ENCODE measurements at regions not wholly inside any gene's neighbourhood (a gene's known extent, or its start where the extent isn't known, plus 50 kb on each side); places are given as distances from the start of the nearest gene placed in this dataset.

DNA sequence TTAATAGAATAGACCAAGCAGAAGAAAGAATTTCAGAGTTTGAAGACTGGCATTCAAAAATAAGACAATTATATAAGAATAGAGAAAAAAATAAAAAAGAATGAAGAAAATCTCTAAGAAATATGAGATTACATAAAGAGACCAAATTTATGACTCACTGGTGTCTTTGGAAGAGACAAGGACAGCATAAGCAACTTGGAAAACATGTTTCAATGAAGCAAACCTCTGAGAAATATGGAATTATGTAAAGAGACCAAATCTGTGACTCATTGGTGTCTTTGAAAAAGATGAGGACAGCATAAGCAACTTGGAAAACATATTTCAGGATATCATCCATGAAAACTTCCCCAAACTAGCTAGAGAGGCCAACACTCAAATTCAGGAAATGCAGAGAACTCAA lies 60.4 kb upstream of the LYPLAL1 start:
- intact Hi-C loops (cut with micrococcal nuclease; ENCODE audit: unreplicated experiment), result no loop called here

DNA sequence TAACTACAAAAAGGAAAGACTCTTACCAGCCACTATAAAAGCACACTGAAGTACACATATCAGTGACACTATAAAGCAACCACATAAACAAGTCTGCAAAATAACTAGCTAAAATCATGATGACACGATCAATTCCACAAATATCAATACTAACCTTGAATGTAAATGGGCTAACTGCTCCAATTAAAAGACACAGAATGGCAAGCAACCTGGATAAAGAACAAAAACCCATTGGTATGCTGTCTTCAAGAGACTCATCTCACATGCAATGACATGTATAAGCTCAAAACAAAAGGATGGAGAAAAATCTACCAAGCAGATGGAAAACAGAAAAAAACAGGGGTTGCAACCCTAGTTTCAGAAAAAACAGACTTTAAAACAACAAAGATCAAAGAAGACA lies 59.7 kb upstream of the LYPLAL1 start:
- ATAC-seq (no peak), DNase-seq (ENCODE audit: low spot score) (no peak), FAIRE-seq (no peak)
- intact Hi-C loops (cut with micrococcal nuclease; ENCODE audit: unreplicated experiment), result no loop called here
- no peaks in the 10 kb centered on the region for H3K36me3 ChIP-seq (replicated peaks in 1 of 2; ENCODE audit: control insufficient read depth in 1 of 2, insufficient read depth in 2 of 2, low read length in 2 of 2)
- no peaks in the 10 kb centered on the region for H3K27me3 ChIP-seq (ENCODE audit: control insufficient read depth in 1 of 2, insufficient read depth in 2 of 2, low read length in 2 of 2)
- H3K4me3 ChIP-seq (replicated peaks in 1 of 3; ENCODE audit: insufficient read depth in 1 of 3, low read depth in 2 of 3, low read length in 3 of 3), result no peak overlapping the region
- H3K4me1 ChIP-seq (ENCODE audit: insufficient read depth, low read length), result no peaks in the 10 kb centered on the region
- in situ Hi-C loops (cut with HindIII; ENCODE audit: extremely low pct_ligation_motif_present, low pct_unique_long_range_greater_than_20kb), result no loop called here
- no peak overlapping the region for H3K4me2 ChIP-seq (ENCODE audit: low read depth, low read length)
- no peaks in the 10 kb centered on the region for H3K79me2 ChIP-seq (ENCODE audit: insufficient read depth, low read length)
- H3K9ac ChIP-seq (ENCODE audit: insufficient read depth, low read depth, low read length), result no peak overlapping the region
- ChIA-PET POLR2A (no interaction called here), CTCF (ENCODE audit: low intra/inter-chr PET ratio, low total read pairs) (no interaction called here)
- no peak overlapping the region for H3K27ac ChIP-seq (ENCODE audit: extremely low read length, insufficient read depth, low read length)
- H2AFZ ChIP-seq (ENCODE audit: low read length), result no peak overlapping the region
- 0% methylated on average over 1 of the region's 1 CpG for WGBS (ENCODE audit: low lambda C conversion rate)
- TF ChIP-seq, protein P1, sequence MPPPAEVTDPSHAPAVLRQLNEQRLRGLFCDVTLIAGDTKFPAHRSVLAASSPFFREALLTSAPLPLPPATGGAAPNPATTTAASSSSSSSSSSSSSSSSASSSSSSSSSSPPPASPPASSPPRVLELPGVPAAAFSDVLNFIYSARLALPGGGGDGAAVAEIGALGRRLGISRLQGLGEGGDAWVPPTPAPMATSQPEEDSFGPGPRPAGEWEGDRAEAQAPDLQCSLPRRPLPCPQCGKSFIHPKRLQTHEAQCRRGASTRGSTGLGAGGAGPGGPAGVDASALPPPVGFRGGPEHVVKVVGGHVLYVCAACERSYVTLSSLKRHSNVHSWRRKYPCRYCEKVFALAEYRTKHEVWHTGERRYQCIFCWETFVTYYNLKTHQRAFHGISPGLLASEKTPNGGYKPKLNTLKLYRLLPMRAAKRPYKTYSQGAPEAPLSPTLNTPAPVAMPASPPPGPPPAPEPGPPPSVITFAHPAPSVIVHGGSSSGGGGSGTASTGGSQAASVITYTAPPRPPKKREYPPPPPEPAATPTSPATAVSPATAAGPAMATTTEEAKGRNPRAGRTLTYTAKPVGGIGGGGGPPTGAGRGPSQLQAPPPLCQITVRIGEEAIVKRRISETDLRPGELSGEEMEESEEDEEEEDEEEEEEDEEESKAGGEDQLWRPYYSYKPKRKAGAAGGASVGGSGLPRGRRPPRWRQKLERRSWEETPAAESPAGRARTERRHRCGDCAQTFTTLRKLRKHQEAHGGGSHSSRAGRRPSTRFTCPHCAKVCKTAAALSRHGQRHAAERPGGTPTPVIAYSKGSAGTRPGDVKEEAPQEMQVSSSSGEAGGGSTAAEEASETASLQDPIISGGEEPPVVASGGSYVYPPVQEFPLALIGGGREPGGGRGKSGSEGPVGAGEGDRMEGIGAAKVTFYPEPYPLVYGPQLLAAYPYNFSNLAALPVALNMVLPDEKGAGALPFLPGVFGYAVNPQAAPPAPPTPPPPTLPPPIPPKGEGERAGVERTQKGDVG (CRISPR knock-in tag; IDR thresholded peaks at IDR 0.05; ENCODE audit: borderline replicate concordance), result no peak
- TF ChIP-seq GZF1 (CRISPR knock-in tag; IDR thresholded peaks at IDR 0.05) (no peak), ETV6 (CRISPR knock-in tag; conservative IDR thresholded peaks at IDR 0.05) (no peak), NFE2 (CRISPR knock-in tag; IDR thresholded peaks at IDR 0.05) (no peak), SAP130 (CRISPR knock-in tag; IDR thresholded peaks at IDR 0.05; ENCODE audit: low read depth) (no peak), STAT5B (CRISPR knock-in tag; IDR thresholded peaks at IDR 0.05) (no peak), TBL1XR1 (IDR thresholded peaks at IDR 0.05; ENCODE audit: borderline replicate concordance, low read length, partially characterized antibody) (no peak), ZNF292 (CRISPR knock-in tag; IDR thresholded peaks at IDR 0.05; ENCODE audit: borderline replicate concordance, low read depth) (no peak), EZH2 (conservative IDR thresholded peaks at IDR 0.05; ENCODE audit: low read depth, low read length) (no peak)
- no TSS peak for BruUV-seq (replicated peaks)
- H3K9me3 ChIP-seq (ENCODE audit: low read length), result peaks cover 9% of the 10 kb centered on the region
- no peaks in the 10 kb centered on the region for H4K20me1 ChIP-seq (ENCODE audit: insufficient read depth, low read length)

More for the DNA sequence above, 60.4 kb upstream of the LYPLAL1 start:
- in situ Hi-C loops (cut with HindIII; ENCODE audit: extremely low pct_ligation_motif_present, low pct_unique_long_range_greater_than_20kb), result no loop called here
- Histone ChIP-seq H3K27me3 (ENCODE audit: control insufficient read depth in 1 of 2, insufficient read depth in 2 of 2, low read length in 2 of 2) (no peaks in the 10 kb centered on the region), H3K79me2 (ENCODE audit: insufficient read depth, low read length) (no peaks in the 10 kb centered on the region), H3K4me1 (ENCODE audit: insufficient read depth, low read length) (no peaks in the 10 kb centered on the region), H3K27ac (ENCODE audit: extremely low read length, insufficient read depth, low read length) (no peak overlapping the region), H3K36me3 (replicated peaks in 1 of 2; ENCODE audit: control insufficient read depth in 1 of 2, insufficient read depth in 2 of 2, low read length in 2 of 2) (no peaks in the 10 kb centered on the region), H3K9ac (ENCODE audit: insufficient read depth, low read depth, low read length) (no peak overlapping the region), H3K4me2 (ENCODE audit: low read depth, low read length) (no peak overlapping the region), H3K9me3 (ENCODE audit: low read length) (peaks cover 9% of the 10 kb centered on the region), H4K20me1 (ENCODE audit: insufficient read depth, low read length) (no peaks in the 10 kb centered on the region), H2AFZ (ENCODE audit: low read length) (no peak overlapping the region), H3K4me3 (replicated peaks in 1 of 3; ENCODE audit: insufficient read depth in 1 of 3, low read depth in 2 of 3, low read length in 3 of 3) (no peak overlapping the region)
- POLR2A ChIA-PET, result no interaction called here
- FAIRE-seq, result no peak
- TF ChIP-seq ZSCAN21 (CRISPR knock-in tag; IDR thresholded peaks at IDR 0.05; ENCODE audit: borderline replicate concordance) (no peak), XBP1 (CRISPR knock-in tag; IDR thresholded peaks at IDR 0.05) (no peak), NR3C1 (CRISPR knock-in tag; IDR thresholded peaks at IDR 0.05) (no peak), FOXK2 (IDR thresholded peaks at IDR 0.05) (no peak), ZNF891 (CRISPR knock-in tag; IDR thresholded peaks at IDR 0.05) (no peak), ISL2 (CRISPR knock-in tag; IDR thresholded peaks at IDR 0.05) (no peak), ATF7-NPFF (CRISPR knock-in tag; IDR thresholded peaks at IDR 0.05; ENCODE audit: low read depth) (no peak)
- TF ChIP-seq, protein P2, sequence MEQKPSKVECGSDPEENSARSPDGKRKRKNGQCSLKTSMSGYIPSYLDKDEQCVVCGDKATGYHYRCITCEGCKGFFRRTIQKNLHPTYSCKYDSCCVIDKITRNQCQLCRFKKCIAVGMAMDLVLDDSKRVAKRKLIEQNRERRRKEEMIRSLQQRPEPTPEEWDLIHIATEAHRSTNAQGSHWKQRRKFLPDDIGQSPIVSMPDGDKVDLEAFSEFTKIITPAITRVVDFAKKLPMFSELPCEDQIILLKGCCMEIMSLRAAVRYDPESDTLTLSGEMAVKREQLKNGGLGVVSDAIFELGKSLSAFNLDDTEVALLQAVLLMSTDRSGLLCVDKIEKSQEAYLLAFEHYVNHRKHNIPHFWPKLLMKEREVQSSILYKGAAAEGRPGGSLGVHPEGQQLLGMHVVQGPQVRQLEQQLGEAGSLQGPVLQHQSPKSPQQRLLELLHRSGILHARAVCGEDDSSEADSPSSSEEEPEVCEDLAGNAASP (CRISPR knock-in tag; IDR thresholded peaks at IDR 0.05; ENCODE audit: borderline replicate concordance), result no peak
- TF ChIP-seq, protein P3, sequence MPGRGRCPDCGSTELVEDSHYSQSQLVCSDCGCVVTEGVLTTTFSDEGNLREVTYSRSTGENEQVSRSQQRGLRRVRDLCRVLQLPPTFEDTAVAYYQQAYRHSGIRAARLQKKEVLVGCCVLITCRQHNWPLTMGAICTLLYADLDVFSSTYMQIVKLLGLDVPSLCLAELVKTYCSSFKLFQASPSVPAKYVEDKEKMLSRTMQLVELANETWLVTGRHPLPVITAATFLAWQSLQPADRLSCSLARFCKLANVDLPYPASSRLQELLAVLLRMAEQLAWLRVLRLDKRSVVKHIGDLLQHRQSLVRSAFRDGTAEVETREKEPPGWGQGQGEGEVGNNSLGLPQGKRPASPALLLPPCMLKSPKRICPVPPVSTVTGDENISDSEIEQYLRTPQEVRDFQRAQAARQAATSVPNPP (CRISPR knock-in tag; IDR thresholded peaks at IDR 0.05), result no peak
- ATAC-seq, result no peak
- no peak for DNase-seq (ENCODE audit: low spot score)
- no TSS peak for BruUV-seq (replicated peaks)
- CTCF ChIA-PET (ENCODE audit: low intra/inter-chr PET ratio, low total read pairs), result no interaction called here

Data from HepG2 (cell line).